GM12891 (cell line): ENCODE measurements at regions not wholly inside any gene's neighbourhood (a gene's known extent, or its start where the extent isn't known, plus 50 kb on each side); places are given as distances from the start of the nearest gene placed in this dataset.
A peak's percentile ranks its signal among the peaks of the same experiment; 100 is the strongest.

Experiments
- DNase-seq: peaks from one replicate; pipeline ENCODE4 v3.0.0; 2011; ENCODE audit warnings: low spot score; ENCODE audit not compliant: insufficient read length
- FAIRE-seq: peaks from 2 replicates; lab custom pipeline; 2011; peaks lifted over from hg19 to GRCh38; lab: Jason Lieb, UNC
- PAX5 ChIP-seq: IDR thresholded peaks from 2 replicates; pipeline ENCODE4 v1.6.1; 2011; ENCODE audit warnings: low read length, moderate library complexity, mild to moderate bottlenecking; ENCODE audit not compliant: insufficient read depth, severe bottlenecking
- POLR2A ChIP-seq: IDR thresholded peaks from 2 replicates; pipeline ENCODE4 v1.6.1; 2011; ENCODE audit warnings: low read depth, low read length, control low read depth
- POLR2AphosphoS5 ChIP-seq: IDR thresholded peaks from 2 replicates; pipeline ENCODE4 v1.6.1; 2011; ENCODE audit warnings: low read depth, low read length, control low read depth
- POU2F2 ChIP-seq: IDR thresholded peaks from 2 replicates; pipeline ENCODE4 v1.6.1; 2011; ENCODE audit warnings: low read depth, mild to moderate bottlenecking, control low read depth, low read length, moderate library complexity
- SPI1 ChIP-seq: IDR thresholded peaks from 2 replicates; pipeline ENCODE4 v1.6.1; 2011; ENCODE audit warnings: low read depth, low read length, control low read depth
- TAF1 ChIP-seq: IDR thresholded peaks from 2 replicates; pipeline ENCODE4 v1.6.1; 2011; ENCODE audit warnings: low read depth, low read length, control low read depth

DNA sequence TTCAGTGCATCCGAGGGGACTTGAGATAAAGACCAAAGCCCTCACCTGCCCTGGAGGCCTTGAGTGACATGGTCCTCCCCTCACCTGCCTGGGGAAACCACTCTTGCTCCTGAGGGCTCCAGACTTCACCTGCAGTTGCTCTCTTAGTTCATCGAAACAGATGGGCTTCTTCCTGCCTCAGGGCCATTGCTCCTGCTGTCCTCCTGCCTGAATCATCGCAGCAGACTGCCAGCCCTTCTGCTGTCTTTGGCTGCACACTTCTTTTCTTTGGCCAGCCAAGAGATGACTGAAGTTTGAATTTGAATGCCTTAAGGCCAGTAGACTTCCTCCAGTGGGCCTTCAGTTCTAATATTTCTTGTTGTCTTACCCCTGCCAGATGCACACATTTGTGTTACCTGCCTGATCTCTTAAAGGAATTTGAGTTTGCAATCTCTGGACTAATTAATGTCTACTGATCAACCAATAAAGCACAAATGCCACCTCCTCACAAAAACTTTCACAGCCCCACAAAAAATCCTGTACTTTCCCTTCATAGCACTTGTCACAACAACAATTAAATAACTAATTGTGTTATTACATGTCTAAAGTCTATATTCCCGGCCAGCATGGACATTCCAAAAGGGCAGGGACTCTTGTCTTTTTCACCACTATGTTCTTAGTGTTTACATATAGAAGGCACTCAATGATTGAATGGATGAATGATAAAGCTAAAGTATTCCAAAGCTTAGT is 56.7 kb upstream of the SGK1 start:
- FAIRE-seq: peak; percentile 13
- TF ChIP-seq TAF1: no peak
- no peak for TF ChIP-seq POU2F2
- no peak for TF ChIP-seq SPI1
- TF ChIP-seq PAX5: no peak
- no peak for TF ChIP-seq POLR2A
- TF ChIP-seq POLR2AphosphoS5: no peak
- no peak for DNase-seq

DNA sequence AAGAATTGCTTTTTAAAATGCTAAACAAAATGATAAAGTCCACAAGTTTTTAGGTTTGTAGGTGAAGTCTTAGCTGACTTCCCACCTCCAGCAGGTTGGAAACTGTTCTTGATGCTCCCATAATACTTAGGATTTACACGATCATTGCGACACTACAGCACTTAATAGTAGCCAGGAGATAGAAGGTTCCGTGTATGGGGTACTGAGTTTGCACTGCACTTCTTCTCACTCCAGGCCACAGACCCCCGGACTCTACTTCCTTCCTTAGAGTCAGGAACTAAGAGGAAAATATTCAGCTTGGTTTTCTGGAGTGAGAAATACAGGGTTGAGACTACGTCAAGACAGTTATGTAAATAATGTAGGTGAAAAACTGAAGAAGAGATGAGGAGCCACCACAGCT is 56.1 kb upstream of the SGK1 start:
- TF ChIP-seq SPI1 (no peak), POLR2AphosphoS5 (no peak), PAX5 (no peak), POU2F2 (no peak), POLR2A (no peak), TAF1 (no peak)
- FAIRE-seq: no peak

DNA sequence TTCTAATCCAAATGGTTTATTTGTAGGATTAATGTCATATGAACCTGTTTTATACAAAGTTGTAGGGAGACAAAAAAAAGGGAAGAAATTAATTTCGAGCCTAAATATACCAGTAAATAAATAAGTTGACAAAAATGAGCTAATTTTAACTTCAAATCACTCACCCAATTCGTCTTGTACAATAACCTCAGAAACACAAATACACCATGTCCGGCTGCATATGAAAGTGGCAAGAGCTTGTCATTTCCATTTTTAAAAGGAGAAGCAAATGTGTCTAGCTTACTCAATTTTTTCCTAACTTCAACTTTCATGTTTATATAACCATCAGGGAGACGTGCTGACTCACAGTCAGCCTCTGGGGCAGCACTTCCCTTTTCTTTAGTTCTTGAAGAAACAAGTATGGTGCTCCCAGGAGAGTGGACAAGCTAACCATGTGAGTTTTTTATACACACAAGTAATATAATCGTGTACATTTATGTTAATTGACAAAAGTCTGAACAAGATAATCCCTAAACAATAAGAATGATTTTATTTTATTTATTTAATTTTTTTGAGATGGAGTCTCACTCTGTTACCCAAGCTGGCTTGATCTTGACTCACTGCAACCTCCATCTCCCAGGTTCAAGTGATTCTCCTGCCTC is 55.5 kb upstream of the SGK1 start:
- peak; percentile 16 for DNase-seq
- TF ChIP-seq POLR2AphosphoS5 (no peak), PAX5 (no peak), SPI1 (peak; percentile 99), POLR2A (no peak), POU2F2 (no peak), TAF1 (no peak)
- peak; percentile 79 for FAIRE-seq

More for the DNA sequence above, 56.1 kb upstream of the SGK1 start:
- DNase-seq: no peak

DNA sequence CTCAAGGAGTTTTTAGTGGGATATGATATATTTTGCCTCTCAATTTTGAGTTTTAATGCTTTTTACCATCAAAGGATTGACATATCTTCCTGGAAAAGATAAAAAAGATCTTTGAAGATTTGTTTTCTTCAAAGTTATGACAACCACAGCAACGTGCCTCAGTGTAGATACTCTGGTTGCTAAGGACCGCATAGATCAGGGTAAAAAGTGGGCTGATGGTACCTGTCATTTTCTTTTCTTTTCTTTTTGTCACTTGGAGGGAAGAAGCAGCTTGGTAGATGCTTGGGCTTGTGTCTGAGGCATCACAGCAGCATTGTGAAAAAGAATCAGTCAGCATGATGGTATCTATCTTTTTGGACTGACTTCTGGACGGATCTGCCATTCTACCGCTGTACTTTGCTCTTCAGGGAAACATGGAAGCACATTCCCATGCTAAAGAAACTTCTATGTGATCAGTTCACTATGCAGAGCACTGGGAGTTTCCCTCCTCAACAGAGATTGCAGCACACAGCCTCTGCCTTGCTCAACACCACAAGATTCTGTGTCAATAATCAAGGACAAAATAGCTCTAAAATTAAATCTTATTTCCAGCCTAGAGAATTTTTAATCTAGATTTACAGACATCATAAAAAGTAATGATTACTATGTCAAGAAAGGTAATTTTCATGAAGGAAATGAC is 54.8 kb upstream of the SGK1 start:
- FAIRE-seq (peak; percentile 78), DNase-seq (no peak)
- TF ChIP-seq POU2F2 (no peak), POLR2AphosphoS5 (no peak), POLR2A (no peak), PAX5 (no peak), TAF1 (no peak), SPI1 (no peak)

DNA sequence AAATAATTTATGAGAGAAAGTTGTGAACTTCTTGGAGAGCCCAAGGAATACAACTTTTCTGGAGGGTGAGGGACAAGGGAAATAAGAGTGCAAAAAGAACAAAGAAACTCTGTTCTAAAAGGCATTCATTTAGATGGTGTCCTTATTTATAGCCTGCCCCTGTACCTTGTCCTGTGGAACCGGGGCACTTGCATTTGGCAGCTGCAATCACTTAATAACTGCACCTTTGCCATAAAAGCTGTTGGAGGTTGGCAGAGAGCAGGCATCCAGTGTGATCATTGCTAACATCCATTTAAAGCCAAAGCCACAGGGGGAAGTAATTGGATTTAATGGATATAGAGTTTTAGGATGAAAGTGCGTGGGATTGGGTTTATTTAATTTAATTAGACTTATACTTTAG is 50.8 kb upstream of the SGK1 start:
- TF ChIP-seq TAF1 (no peak), PAX5 (no peak), POU2F2 (no peak), POLR2AphosphoS5 (no peak), SPI1 (no peak), POLR2A (no peak)
- DNase-seq (no peak), FAIRE-seq (no peak)
